Mesenchymal stem cell (in vitro differentiated cells and primary cell): ENCODE measurements at regions not wholly inside any gene's neighbourhood (a gene's known extent, or its start where the extent isn't known, plus 50 kb on each side); places are given as distances from the start of the nearest gene placed in this dataset.

ENCODE experiments used
- DNase-seq: peaks from one replicate; pipeline ENCODE4 v3.0.0-alpha.2; 2013
- H2AFZ ChIP-seq: one replicate; pipeline ENCODE4 v1.6.1; 2013; ENCODE audit warnings: low read depth, mild to moderate bottlenecking, control low read depth, inconsistent platforms, low read length, moderate library complexity
- H2AK5ac ChIP-seq: 2 replicates; pipeline ENCODE4 v1.6.1; 2013; ENCODE audit warnings: low read length, moderate library complexity, mild to moderate bottlenecking, inconsistent platforms; ENCODE audit not compliant: severe bottlenecking
- H2BK120ac ChIP-seq: one replicate; pipeline ENCODE4 v1.6.1; 2013; ENCODE audit warnings: low read depth, mild to moderate bottlenecking, inconsistent platforms, low read length, moderate library complexity
- H2BK12ac ChIP-seq, 2 experiments: one replicate each; pipeline ENCODE4 v1.6.1; 2013; ENCODE audit warnings: inconsistent platforms in 2 of 2, low read length in 2 of 2, mild to moderate bottlenecking in 2 of 2, moderate library complexity in 2 of 2, control low read depth in 1 of 2
- H2BK15ac ChIP-seq: one replicate; pipeline ENCODE4 v1.6.1; 2013; ENCODE audit warnings: mild to moderate bottlenecking, low read depth, inconsistent platforms; ENCODE audit not compliant: poor library complexity, severe bottlenecking
- H2BK5ac ChIP-seq: 2 replicates; pipeline ENCODE4 v1.6.1; 2013; ENCODE audit warnings: low read depth, mild to moderate bottlenecking, low read length, control low read depth, inconsistent platforms; ENCODE audit not compliant: poor library complexity, severe bottlenecking
- H3K14ac ChIP-seq, 2 experiments: one replicate each; pipeline ENCODE4 v1.6.1; 2013; ENCODE audit warnings: inconsistent platforms in 2 of 2, low read length in 2 of 2, control low read depth in 1 of 2, mild to moderate bottlenecking in 1 of 2, moderate library complexity in 1 of 2
- H3K18ac ChIP-seq, 2 experiments: one replicate each; pipeline ENCODE4 v1.6.1; 2013; ENCODE audit warnings: inconsistent platforms in 2 of 2, low read length in 2 of 2, control low read depth in 1 of 2, low read depth in 1 of 2, mild to moderate bottlenecking in 1 of 2
- H3K23ac ChIP-seq, 2 experiments: one replicate each; pipeline ENCODE4 v1.6.1; 2013; ENCODE audit warnings: inconsistent platforms in 2 of 2, low read length in 2 of 2, mild to moderate bottlenecking in 2 of 2, moderate library complexity in 2 of 2, control low read depth in 1 of 2
- H3K27ac ChIP-seq: 2 replicates; pipeline ENCODE4 v1.5.1; 2013; ENCODE audit warnings: mild to moderate bottlenecking, moderate library complexity, low read length, control low read depth, inconsistent platforms; ENCODE audit not compliant: poor library complexity, severe bottlenecking
- H3K27me3 ChIP-seq, 2 experiments: 2 replicates each; pipeline versions ENCODE4 v1.6.1 to v1.7.0; 2013; ENCODE audit warnings: low read length in 2 of 2, mild to moderate bottlenecking in 2 of 2, moderate library complexity in 2 of 2, control low read depth in 1 of 2, inconsistent platforms in 1 of 2; ENCODE audit not compliant: control insufficient read depth in 1 of 2, insufficient read depth in 1 of 2
- H3K36me3 ChIP-seq, 2 experiments: 2 replicates each; pipeline versions ENCODE4 v1.6.1 to v1.7.0; 2013; ENCODE audit warnings: low read length in 2 of 2, control low read depth in 1 of 2, inconsistent platforms in 1 of 2, low read depth in 1 of 2, mild to moderate bottlenecking in 1 of 2; ENCODE audit not compliant: insufficient read depth in 2 of 2, control insufficient read depth in 1 of 2
- H3K4ac ChIP-seq, 2 experiments: one replicate each; pipeline ENCODE4 v1.6.1; 2013; ENCODE audit warnings: inconsistent platforms in 2 of 2, low read length in 2 of 2, mild to moderate bottlenecking in 2 of 2, moderate library complexity in 2 of 2, control low read depth in 1 of 2, low read depth in 1 of 2
- H3K4me1 ChIP-seq: 2 replicates; pipeline ENCODE4 v1.6.1; 2013; ENCODE audit warnings: low read depth, low read length, control low read depth; ENCODE audit not compliant: control insufficient read depth, insufficient read depth
- H3K4me2 ChIP-seq: 2 replicates; pipeline ENCODE4 v1.6.1; 2013; ENCODE audit warnings: low read length, mild to moderate bottlenecking, inconsistent platforms; ENCODE audit not compliant: poor library complexity, severe bottlenecking
- H3K4me3 ChIP-seq, 2 experiments: 2 replicates each; pipeline versions ENCODE4 v1.5.1 to v1.7.0; 2013; ENCODE audit warnings: low read length in 2 of 2, mild to moderate bottlenecking in 2 of 2, control low read depth in 1 of 2, low read depth in 1 of 2; ENCODE audit not compliant: insufficient read depth in 1 of 2
- H3K79me1 ChIP-seq: replicated peaks from 2 replicates; pipeline ENCODE4 v1.6.1; 2013; ENCODE audit warnings: mild to moderate bottlenecking, control low read depth, low read length, inconsistent platforms; ENCODE audit not compliant: poor library complexity, severe bottlenecking
- H3K9ac ChIP-seq: 2 replicates; pipeline ENCODE4 v1.7.0; 2013; ENCODE audit warnings: mild to moderate bottlenecking, low read length, moderate library complexity
- H3K9me3 ChIP-seq: 2 replicates; pipeline ENCODE4 v1.7.0; 2013; ENCODE audit warnings: mild to moderate bottlenecking, low read length; ENCODE audit not compliant: control insufficient read depth
- H4K8ac ChIP-seq: one replicate; pipeline ENCODE4 v1.6.1; 2013; ENCODE audit warnings: inconsistent platforms, mild to moderate bottlenecking, low read length, moderate library complexity
- H4K91ac ChIP-seq: one replicate; pipeline ENCODE4 v1.6.1; 2013; ENCODE audit warnings: mild to moderate bottlenecking, low read length, inconsistent platforms
- WGBS: methylation state at CpG from one replicate; pipeline ENCODE4 v1.1.7; 2013; ENCODE audit warnings: mixed read lengths; 5-methylcytosine and 5-hydroxymethylcytosine counted together

GRCh38 chr2:150076281-150076680, 411.2 kb downstream of the RND3 start:
- H2BK15ac ChIP-seq, result no peak overlapping the region
- no peak overlapping the region for H4K91ac ChIP-seq
- WGBS, result 36% methylated on average over 1 of the region's 1 CpG
- no peaks in the 10 kb centered on the region for H3K27me3 ChIP-seq
- peak overlapping the region; percentile 39 for H3K27ac ChIP-seq
- H3K9me3 ChIP-seq, result no peaks in the 10 kb centered on the region
- H2AK5ac ChIP-seq, result no peak overlapping the region
- no peak overlapping the region for H2BK5ac ChIP-seq
- no peak overlapping the region for H3K4me2 ChIP-seq
- H3K4me3 ChIP-seq, result peak overlapping the region in 1 of 2 experiments; percentile 36
- peak; percentile 74 for DNase-seq
- H3K4ac ChIP-seq, result no peak overlapping the region
- no peak overlapping the region for H2BK12ac ChIP-seq
- no peak overlapping the region for H4K8ac ChIP-seq
- no peak overlapping the region for H3K18ac ChIP-seq
- H2AFZ ChIP-seq, result no peak overlapping the region
- H3K9ac ChIP-seq, result peak overlapping the region; percentile 74
- H3K79me1 ChIP-seq, result no peaks in the 10 kb centered on the region
- H2BK120ac ChIP-seq, result no peak overlapping the region
- H3K36me3 ChIP-seq, result no peaks in the 10 kb centered on the region
- H3K14ac ChIP-seq, result no peak overlapping the region
- H3K23ac ChIP-seq, result no peak overlapping the region
- H3K4me1 ChIP-seq, result peaks cover 1% of the 10 kb centered on the region

- Histone ChIP-seq H3K23ac (no peak overlapping the region), H2BK5ac (no peak overlapping the region), H2BK12ac (peak overlapping the region; percentile 4 to 21), H2BK15ac (peak overlapping the region; percentile 2), H2BK120ac (no peak overlapping the region), H3K36me3 (no peaks in the 10 kb centered on the region), H3K9ac (peak overlapping the region; percentile 74), H3K27me3 (no peaks in the 10 kb centered on the region), H3K79me1 (no peaks in the 10 kb centered on the region), H3K4ac (peak overlapping the region in 1 of 2 experiments; percentile 17), H3K4me3 (peak overlapping the region in 1 of 2 experiments; percentile 36), H4K91ac (no peak overlapping the region), H3K4me1 (peaks cover 1% of the 10 kb centered on the region), H3K9me3 (no peaks in the 10 kb centered on the region), H2AFZ (no peak overlapping the region), H2AK5ac (no peak overlapping the region), H3K4me2 (no peak overlapping the region), H3K18ac (peak overlapping the region in 1 of 2 experiments; percentile 18), H4K8ac (peak overlapping the region; percentile 83), H3K14ac (no peak overlapping the region), H3K27ac (peak overlapping the region; percentile 39)
- WGBS, result 58% methylated on average over 1 of the region's 2 CpGs
- no peak for DNase-seq
Measured at GRCh38 chr2:150075831-150076230, 411.6 kb downstream of the RND3 start.

- no peaks in the 10 kb centered on the region for H3K9me3 ChIP-seq
- no CpG with 5 or more reads among the region's 1 CpG for WGBS
- no peak overlapping the region for H3K4ac ChIP-seq
Measured at GRCh38 chr2:150066490-150066889, 421.0 kb downstream of the RND3 start.

GRCh38 chr2:150063931-150064548, 423.4 kb downstream of the RND3 start:
- H2AFZ ChIP-seq, result peak overlapping the region; percentile 57
- H4K91ac ChIP-seq, result no peak overlapping the region
- DNase-seq, result no peak
- no peak overlapping the region for H3K9ac ChIP-seq
- no peak overlapping the region for H2BK15ac ChIP-seq
- H3K18ac ChIP-seq, result peak overlapping the region in 1 of 2 experiments; percentile 35
- H3K4me1 ChIP-seq, result no peaks in the 10 kb centered on the region
- H3K9me3 ChIP-seq, result no peaks in the 10 kb centered on the region
- no peak overlapping the region for H3K23ac ChIP-seq
- H2BK120ac ChIP-seq, result no peak overlapping the region
- H3K4me2 ChIP-seq, result no peak overlapping the region
- H3K79me1 ChIP-seq, result no peaks in the 10 kb centered on the region
- H2AK5ac ChIP-seq, result no peak overlapping the region
- no peak overlapping the region for H2BK5ac ChIP-seq
- peak overlapping the region in 1 of 2 experiments; percentile 29 for H2BK12ac ChIP-seq
- no peak overlapping the region for H3K27ac ChIP-seq
- no peaks in the 10 kb centered on the region for H3K36me3 ChIP-seq
- 87% methylated on average over 6 of the region's 6 CpGs for WGBS
- peak overlapping the region; percentile 78 for H4K8ac ChIP-seq
- no peak overlapping the region for H3K14ac ChIP-seq
- peak overlapping the region in 1 of 2 experiments; percentile 19 for H3K4ac ChIP-seq
- no peaks in the 10 kb centered on the region for H3K27me3 ChIP-seq
- H3K4me3 ChIP-seq, result no peak overlapping the region

More at GRCh38 chr2:150066490-150066889, 421.0 kb downstream of the RND3 start:
- H4K91ac ChIP-seq, result no peak overlapping the region
- H2BK12ac ChIP-seq, result no peak overlapping the region
- H2BK15ac ChIP-seq, result no peak overlapping the region
- no peak overlapping the region for H2BK120ac ChIP-seq
- H2AFZ ChIP-seq, result no peak overlapping the region
- H4K8ac ChIP-seq, result no peak overlapping the region
- no peak overlapping the region for H3K4me3 ChIP-seq
- no peak overlapping the region for H3K27ac ChIP-seq
- H3K27me3 ChIP-seq, result no peaks in the 10 kb centered on the region
- H3K18ac ChIP-seq, result no peak overlapping the region
- no peak for DNase-seq
- no peaks in the 10 kb centered on the region for H3K36me3 ChIP-seq
- H3K23ac ChIP-seq, result no peak overlapping the region
- H2BK5ac ChIP-seq, result no peak overlapping the region
- no peak overlapping the region for H3K9ac ChIP-seq
- H3K14ac ChIP-seq, result no peak overlapping the region
- no peaks in the 10 kb centered on the region for H3K79me1 ChIP-seq
- H2AK5ac ChIP-seq, result no peak overlapping the region
- no peak overlapping the region for H3K4me2 ChIP-seq
- H3K4me1 ChIP-seq, result no peaks in the 10 kb centered on the region
